ENCODE measurements at regions not wholly inside any gene's neighbourhood (a gene's known extent, or its start where the extent isn't known, plus 50 kb on each side); places are given as distances from the start of the nearest gene placed in this dataset.
"Not testable (repeated sequence)": the region's sequence is repeated elsewhere in the genome, so short reads cannot be mapped to it uniquely, and the experiment has no call there.

GRCh38 chr18:14222354-14223221 lies 90.4 kb upstream of the ZNF519 start:
- peaks cover 3 to 42% of the 10 kb centered on the region in 2 experiments; a peak in 3 of 4 replicates for H3K9me3 ChIP-seq (ENCODE audit: insufficient read depth in 2 of 2, low read depth in 1 of 2, low read length in 1 of 2)
- H3K79me2 ChIP-seq (ENCODE audit: control insufficient read depth in 1 of 2, insufficient read depth in 2 of 2, low read length in 2 of 2); H4K8ac ChIP-seq (ENCODE audit: extremely low read depth, insufficient read depth, low read length); DNase-seq (ENCODE audit: low read depth in 1 of 2, low spot score in 2 of 2); H3K36me3 ChIP-seq (ENCODE audit: control insufficient read depth in 2 of 4, insufficient read depth in 4 of 4, low read length in 3 of 4); H2BK15ac ChIP-seq (ENCODE audit: low read length); H3K4me1 ChIP-seq (replicated peaks in 1 of 4; ENCODE audit: control insufficient read depth in 3 of 4, insufficient read depth in 4 of 4, low read length in 3 of 4); H3K9ac ChIP-seq (replicated peaks in 1 of 4; ENCODE audit: extremely low read depth in 1 of 4, low read depth in 3 of 4, low read length in 3 of 4); H3K14ac ChIP-seq (ENCODE audit: insufficient read length); CTCF ChIA-PET (ENCODE audit: partially characterized antibody); H2AK5ac ChIP-seq (ENCODE audit: low read depth, low read length); H3K18ac ChIP-seq (ENCODE audit: extremely low read depth, low read length); H2BK5ac ChIP-seq (ENCODE audit: low read depth, low read length); H2BK20ac ChIP-seq (ENCODE audit: low read length); H3K27me3 ChIP-seq (replicated peaks in 1 of 4; ENCODE audit: control insufficient read depth in 3 of 4, extremely low read depth in 1 of 4, insufficient read depth in 3 of 4, low read length in 3 of 4); H3K79me1 ChIP-seq (ENCODE audit: low read depth, low read length); POLR2A ChIA-PET (ENCODE audit: partially characterized antibody); H3K23me2 ChIP-seq (ENCODE audit: low read depth, low read length); H3K23ac ChIP-seq (ENCODE audit: insufficient read length); H2BK120ac ChIP-seq (replicated peaks; ENCODE audit: low read depth, low read length); H3K56ac ChIP-seq (replicated peaks; ENCODE audit: insufficient read length, low read depth, low read length); H4K20me1 ChIP-seq (replicated peaks in 1 of 2; ENCODE audit: control insufficient read depth in 1 of 2, insufficient read depth in 2 of 2, low read length in 2 of 2); H2AFZ ChIP-seq (ENCODE audit: low read length); H4K5ac ChIP-seq (ENCODE audit: insufficient read length, low read depth, low read length); H3K4ac ChIP-seq (replicated peaks; ENCODE audit: insufficient read length, low read depth, low read length); H4K91ac ChIP-seq (replicated peaks; ENCODE audit: insufficient read length, low read length); H3K4me2 ChIP-seq (ENCODE audit: insufficient read depth in 1 of 2, low read depth in 2 of 2, low read length in 2 of 2); H3K4me3 ChIP-seq (ENCODE audit: extremely low read depth in 1 of 4, insufficient read depth in 2 of 4, low read depth in 3 of 4, low read length in 4 of 4); H2BK12ac ChIP-seq (ENCODE audit: low read depth, low read length); FAIRE-seq; H3K27ac ChIP-seq (ENCODE audit: low read depth, low read length): not testable (repeated sequence)
- 84% methylated on average over 20 of the region's 31 CpGs; no CpG with 5 or more reads in 1 of the 2 experiments for WGBS, 2 experiments (ENCODE audit: extremely low coverage in 1 of 2, insufficient coverage in 1 of 2, insufficient read length in 1 of 2, insufficient replicate concordance in 2 of 2, low coverage in 1 of 2, low lambda C conversion rate in 2 of 2, missing lambda C conversion rate in 1 of 2)

Data from H1 (cell line).